ENCODE measurements at regions not wholly inside any gene's neighbourhood (a gene's known extent, or its start where the extent isn't known, plus 50 kb on each side); places are given as distances from the start of the nearest gene placed in this dataset.

DNA sequence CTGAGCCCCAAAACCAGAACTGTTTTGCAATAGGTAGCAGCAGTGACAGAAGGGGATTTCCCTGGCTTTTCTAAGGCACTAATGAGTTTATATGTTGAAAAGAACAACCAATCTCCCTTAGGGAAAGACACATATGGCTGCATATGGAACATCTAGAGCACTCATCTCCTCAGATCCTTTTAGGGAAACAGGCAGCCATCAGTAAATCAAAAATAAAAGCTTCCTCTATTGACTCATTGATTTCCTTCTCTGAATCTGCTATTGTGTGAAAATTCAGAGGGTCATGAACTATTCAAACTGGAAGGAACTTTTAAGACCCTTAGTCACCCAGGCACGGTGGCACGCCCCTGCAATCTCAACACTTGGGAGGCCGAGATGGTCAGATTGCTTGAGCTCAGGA lies 110.9 kb upstream of the NANOS1 start:
- no peaks in the 10 kb centered on the region for H3K36me3 ChIP-seq (replicated peaks in 1 of 2; ENCODE audit: control insufficient read depth in 1 of 2, insufficient read depth in 2 of 2, low read length in 1 of 2)
- H3F3A ChIP-seq (replicated peaks; ENCODE audit: insufficient read depth), result no peaks in the 10 kb centered on the region
- H3K27ac ChIP-seq (ENCODE audit: low read depth in 2 of 2, low read length in 1 of 2), result no peak overlapping the region
- TF ChIP-seq, protein P1, sequence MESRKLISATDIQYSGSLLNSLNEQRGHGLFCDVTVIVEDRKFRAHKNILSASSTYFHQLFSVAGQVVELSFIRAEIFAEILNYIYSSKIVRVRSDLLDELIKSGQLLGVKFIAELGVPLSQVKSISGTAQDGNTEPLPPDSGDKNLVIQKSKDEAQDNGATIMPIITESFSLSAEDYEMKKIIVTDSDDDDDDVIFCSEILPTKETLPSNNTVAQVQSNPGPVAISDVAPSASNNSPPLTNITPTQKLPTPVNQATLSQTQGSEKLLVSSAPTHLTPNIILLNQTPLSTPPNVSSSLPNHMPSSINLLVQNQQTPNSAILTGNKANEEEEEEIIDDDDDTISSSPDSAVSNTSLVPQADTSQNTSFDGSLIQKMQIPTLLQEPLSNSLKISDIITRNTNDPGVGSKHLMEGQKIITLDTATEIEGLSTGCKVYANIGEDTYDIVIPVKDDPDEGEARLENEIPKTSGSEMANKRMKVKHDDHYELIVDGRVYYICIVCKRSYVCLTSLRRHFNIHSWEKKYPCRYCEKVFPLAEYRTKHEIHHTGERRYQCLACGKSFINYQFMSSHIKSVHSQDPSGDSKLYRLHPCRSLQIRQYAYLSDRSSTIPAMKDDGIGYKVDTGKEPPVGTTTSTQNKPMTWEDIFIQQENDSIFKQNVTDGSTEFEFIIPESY (IDR thresholded peaks at IDR 0.05; ENCODE audit: borderline replicate concordance, low read depth), result no peak
- no peak for TF ChIP-seq MXI1 (IDR thresholded peaks at IDR 0.05; ENCODE audit: low read depth, low read length)
- TF ChIP-seq, protein P2, sequence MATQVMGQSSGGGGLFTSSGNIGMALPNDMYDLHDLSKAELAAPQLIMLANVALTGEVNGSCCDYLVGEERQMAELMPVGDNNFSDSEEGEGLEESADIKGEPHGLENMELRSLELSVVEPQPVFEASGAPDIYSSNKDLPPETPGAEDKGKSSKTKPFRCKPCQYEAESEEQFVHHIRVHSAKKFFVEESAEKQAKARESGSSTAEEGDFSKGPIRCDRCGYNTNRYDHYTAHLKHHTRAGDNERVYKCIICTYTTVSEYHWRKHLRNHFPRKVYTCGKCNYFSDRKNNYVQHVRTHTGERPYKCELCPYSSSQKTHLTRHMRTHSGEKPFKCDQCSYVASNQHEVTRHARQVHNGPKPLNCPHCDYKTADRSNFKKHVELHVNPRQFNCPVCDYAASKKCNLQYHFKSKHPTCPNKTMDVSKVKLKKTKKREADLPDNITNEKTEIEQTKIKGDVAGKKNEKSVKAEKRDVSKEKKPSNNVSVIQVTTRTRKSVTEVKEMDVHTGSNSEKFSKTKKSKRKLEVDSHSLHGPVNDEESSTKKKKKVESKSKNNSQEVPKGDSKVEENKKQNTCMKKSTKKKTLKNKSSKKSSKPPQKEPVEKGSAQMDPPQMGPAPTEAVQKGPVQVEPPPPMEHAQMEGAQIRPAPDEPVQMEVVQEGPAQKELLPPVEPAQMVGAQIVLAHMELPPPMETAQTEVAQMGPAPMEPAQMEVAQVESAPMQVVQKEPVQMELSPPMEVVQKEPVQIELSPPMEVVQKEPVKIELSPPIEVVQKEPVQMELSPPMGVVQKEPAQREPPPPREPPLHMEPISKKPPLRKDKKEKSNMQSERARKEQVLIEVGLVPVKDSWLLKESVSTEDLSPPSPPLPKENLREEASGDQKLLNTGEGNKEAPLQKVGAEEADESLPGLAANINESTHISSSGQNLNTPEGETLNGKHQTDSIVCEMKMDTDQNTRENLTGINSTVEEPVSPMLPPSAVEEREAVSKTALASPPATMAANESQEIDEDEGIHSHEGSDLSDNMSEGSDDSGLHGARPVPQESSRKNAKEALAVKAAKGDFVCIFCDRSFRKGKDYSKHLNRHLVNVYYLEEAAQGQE (IDR thresholded peaks at IDR 0.05; ENCODE audit: low read depth, low read length), result no peak
- no peak for TF ChIP-seq TCF12 (IDR thresholded peaks at IDR 0.05)
- no peak for TF ChIP-seq JUND (IDR thresholded peaks at IDR 0.05)
- TF ChIP-seq, protein P3, sequence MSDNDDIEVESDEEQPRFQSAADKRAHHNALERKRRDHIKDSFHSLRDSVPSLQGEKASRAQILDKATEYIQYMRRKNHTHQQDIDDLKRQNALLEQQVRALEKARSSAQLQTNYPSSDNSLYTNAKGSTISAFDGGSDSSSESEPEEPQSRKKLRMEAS (IDR thresholded peaks at IDR 0.05; ENCODE audit: low read depth), result no peak
- TF ChIP-seq, protein P4, sequence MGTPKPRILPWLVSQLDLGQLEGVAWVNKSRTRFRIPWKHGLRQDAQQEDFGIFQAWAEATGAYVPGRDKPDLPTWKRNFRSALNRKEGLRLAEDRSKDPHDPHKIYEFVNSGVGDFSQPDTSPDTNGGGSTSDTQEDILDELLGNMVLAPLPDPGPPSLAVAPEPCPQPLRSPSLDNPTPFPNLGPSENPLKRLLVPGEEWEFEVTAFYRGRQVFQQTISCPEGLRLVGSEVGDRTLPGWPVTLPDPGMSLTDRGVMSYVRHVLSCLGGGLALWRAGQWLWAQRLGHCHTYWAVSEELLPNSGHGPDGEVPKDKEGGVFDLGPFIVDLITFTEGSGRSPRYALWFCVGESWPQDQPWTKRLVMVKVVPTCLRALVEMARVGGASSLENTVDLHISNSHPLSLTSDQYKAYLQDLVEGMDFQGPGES (IDR thresholded peaks at IDR 0.05; ENCODE audit: low read depth, low read length), result no peak
- TF ChIP-seq NRF1 (IDR thresholded peaks at IDR 0.05; ENCODE audit: low read depth, low read length), result no peak
- no peak for TF ChIP-seq FOXJ3 (CRISPR knock-in tag; IDR thresholded peaks at IDR 0.05)
- no peak for TF ChIP-seq ELF1 (IDR thresholded peaks at IDR 0.05)
- TF ChIP-seq CHD2 (IDR thresholded peaks at IDR 0.05; ENCODE audit: low read length, partially characterized antibody), result no peak
- no peak for TF ChIP-seq SIN3A (IDR thresholded peaks at IDR 0.05; ENCODE audit: borderline replicate concordance, low read depth, low read length)
- no peak for TF ChIP-seq NFIC (IDR thresholded peaks at IDR 0.05; ENCODE audit: borderline replicate concordance)
- TF ChIP-seq TAF1 (IDR thresholded peaks at IDR 0.05; ENCODE audit: borderline replicate concordance, low read depth, low read length), result no peak
- no peak overlapping the region for H2AFZ ChIP-seq (ENCODE audit: low read depth)
- no peaks in the 10 kb centered on the region for H4K20me1 ChIP-seq (ENCODE audit: insufficient read depth)
- no peak overlapping the region for H3K4me2 ChIP-seq
- H3K27me3 ChIP-seq (ENCODE audit: insufficient read depth), result no peaks in the 10 kb centered on the region
- H3K79me2 ChIP-seq (ENCODE audit: insufficient read depth), result no peaks in the 10 kb centered on the region
- no peaks in the 10 kb centered on the region for H3K9me2 ChIP-seq
- H3K9me3 ChIP-seq, result no peaks in the 10 kb centered on the region
- CTCF ChIA-PET, result no interaction called here
- 65% methylated on average over 3 of the region's 3 CpGs for WGBS (ENCODE audit: low lambda C conversion rate)
- POLR2A ChIA-PET, result no interaction called here
- H3K4me1 ChIP-seq (ENCODE audit: control insufficient read depth in 1 of 2, insufficient read depth in 2 of 2, low read depth in 1 of 2, low read length in 1 of 2), result peaks cover 0 to 10% of the 10 kb centered on the region in 2 experiments; a peak in 1 of 4 replicates
- H3K9ac ChIP-seq, result no peak overlapping the region
- no peak overlapping the region for H3K4me3 ChIP-seq (ENCODE audit: low read depth in 2 of 2, low read length in 1 of 2)
- no peak for DNase-seq
